NCI-H524 (cell line): ENCODE measurements at regions not wholly inside any gene's neighbourhood (a gene's known extent, or its start where the extent isn't known, plus 50 kb on each side); places are given as distances from the start of the nearest gene placed in this dataset.
A peak's percentile ranks its signal among the peaks of the same experiment; 100 is the strongest.
"Not testable (repeated sequence)": the region's sequence is repeated elsewhere in the genome, so short reads cannot be mapped to it uniquely, and the experiment has no call there.

Experiments
- DNase-seq, 2 experiments: peaks; one replicate each; lab custom pipeline; 2025; lab: John Stamatoyannopoulos, UW

- no peak for DNase-seq
These were observed 74.7 kb downstream of the LPAR4 start for GRCh38 chrX:78822157-78822690.

- no peak for DNase-seq
These were observed 84.0 kb downstream of the LPAR4 start for GRCh38 chrX:78831523-78831922.

DNA sequence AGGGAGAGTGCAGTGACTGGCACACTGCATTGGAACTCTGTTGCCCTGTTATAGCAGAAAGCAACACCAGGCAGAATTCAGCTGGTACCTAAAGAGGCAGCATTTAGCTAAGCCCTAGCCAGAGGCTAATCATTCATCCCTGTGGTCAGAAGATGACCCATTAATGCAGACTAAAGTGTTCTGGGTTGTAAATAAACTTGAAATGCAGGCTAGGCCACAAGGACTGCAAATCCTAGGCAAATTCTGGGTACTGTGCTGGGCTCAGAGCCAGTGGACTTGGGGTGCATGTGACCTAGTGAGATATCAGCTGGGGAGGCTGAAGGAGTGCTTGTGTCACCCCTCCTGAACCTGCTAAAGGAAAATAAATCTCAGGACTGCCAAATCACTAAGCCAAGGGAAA is 91.2 kb downstream of the LPAR4 start:
- DNase-seq = no peak

GRCh38 chrX:78839711-78840110 is 92.2 kb downstream of the LPAR4 start:
- no peak for DNase-seq

- DNase-seq = not testable (repeated sequence)
These were observed 96.7 kb downstream of the LPAR4 start for GRCh38 chrX:78844218-78844617.

- not testable (repeated sequence) for DNase-seq
These were observed 63.9 kb upstream of the P2RY10 start for GRCh38 chrX:78881248-78881647.

DNA sequence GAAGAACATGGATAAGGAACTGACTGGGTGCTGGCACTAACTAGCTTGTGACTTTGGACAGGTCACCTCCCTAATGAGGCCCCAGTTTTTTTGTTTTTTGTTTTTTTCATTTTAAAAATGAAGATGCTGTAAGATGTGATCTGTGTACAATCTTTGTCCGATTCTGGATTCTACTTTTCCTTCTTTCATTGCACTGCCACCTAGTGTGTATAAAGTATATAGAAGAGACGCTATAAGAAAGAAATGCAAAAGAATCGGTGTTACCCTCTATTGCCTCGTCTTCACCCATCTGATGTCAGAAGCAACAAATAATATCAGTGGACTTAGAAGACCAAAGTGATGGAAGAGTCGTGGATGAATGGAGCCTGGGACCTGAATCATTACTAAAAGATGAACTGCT is 58.6 kb upstream of the P2RY10 start:
- peak in 1 of 2 experiments; percentile 4 for DNase-seq
